ENCODE measurements at regions not wholly inside any gene's neighbourhood (a gene's known extent, or its start where the extent isn't known, plus 50 kb on each side); places are given as distances from the start of the nearest gene placed in this dataset.

DNA sequence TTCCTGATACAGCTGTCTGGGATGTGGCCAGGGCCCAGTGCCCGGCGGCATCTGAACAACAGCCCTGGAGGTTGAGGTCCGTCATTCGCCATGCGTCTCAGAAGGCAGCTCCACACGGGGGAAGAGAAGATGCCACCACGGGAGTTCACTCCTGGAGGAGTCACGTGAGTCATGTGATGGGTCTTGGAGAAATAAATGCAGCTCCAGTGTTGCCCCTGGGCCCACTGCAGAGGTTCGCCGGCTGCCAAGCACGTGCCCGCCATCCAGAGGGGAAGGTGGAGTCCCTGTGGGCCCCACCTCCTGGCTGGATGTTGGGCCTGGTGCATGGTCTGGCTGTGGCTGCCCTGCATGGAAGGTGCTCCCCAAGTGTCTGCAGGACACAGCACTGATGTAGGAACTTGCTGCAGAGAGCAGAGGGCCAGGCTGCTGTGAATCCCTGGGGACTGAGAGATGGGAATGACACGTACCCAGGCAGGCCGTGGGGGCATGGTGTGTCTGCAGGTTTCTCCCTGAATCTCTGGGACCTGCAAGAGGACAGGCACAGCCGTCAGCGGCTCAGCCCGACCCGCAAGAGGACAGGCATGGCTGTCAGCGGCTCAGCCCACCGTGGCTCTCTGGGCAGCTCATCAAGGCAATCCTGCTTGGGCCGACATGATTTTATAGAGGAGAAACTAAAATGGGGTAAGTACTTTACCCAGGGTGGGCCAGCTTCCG lies 418.3 kb upstream of the IRX4 start:
- FAIRE-seq, result no peak
- H4K91ac ChIP-seq (replicated peaks; ENCODE audit: insufficient read length, low read length), result peak overlapping the region; percentile 46
- no peak overlapping the region for H2AFZ ChIP-seq (ENCODE audit: low read length)
- no peak overlapping the region for H3K4me3 ChIP-seq (ENCODE audit: extremely low read depth in 1 of 4, insufficient read depth in 2 of 4, low read depth in 3 of 4, low read length in 4 of 4)
- H4K20me1 ChIP-seq (replicated peaks in 1 of 2; ENCODE audit: control insufficient read depth in 1 of 2, insufficient read depth in 2 of 2, low read length in 2 of 2), result no peaks in the 10 kb centered on the region
- 88% methylated on average over 17 of the region's 22 CpGs; no CpG with 5 or more reads in 1 of the 2 experiments for WGBS, 2 experiments (ENCODE audit: extremely low coverage in 1 of 2, insufficient coverage in 1 of 2, insufficient read length in 1 of 2, insufficient replicate concordance in 2 of 2, low coverage in 1 of 2, low lambda C conversion rate in 2 of 2, missing lambda C conversion rate in 1 of 2)
- H3K23ac ChIP-seq (ENCODE audit: insufficient read length), result no peak overlapping the region
- H3K9ac ChIP-seq (replicated peaks in 1 of 4; ENCODE audit: extremely low read depth in 1 of 4, low read depth in 3 of 4, low read length in 3 of 4), result no peak overlapping the region
- no peak overlapping the region for H2BK15ac ChIP-seq (ENCODE audit: low read length)
- CTCF ChIA-PET (ENCODE audit: partially characterized antibody), result interaction anchor here (1.0 to 2.2 kb wide), 2 partner anchors 10 to 17 kb away, joined by 3 to 9 read pairs; no protein-coding TSS in a partner anchor
- POLR2A ChIA-PET (ENCODE audit: partially characterized antibody), result no interaction called here
- no peaks in the 10 kb centered on the region; the same call in 1 of the 2 replicates for H3K79me1 ChIP-seq (ENCODE audit: low read depth, low read length)
- H3K27ac ChIP-seq (ENCODE audit: low read depth, low read length), result no peak overlapping the region
- H4K8ac ChIP-seq (ENCODE audit: extremely low read depth, insufficient read depth, low read length), result no peak overlapping the region; the same call in 1 of the 2 replicates
- no peak overlapping the region for H2AK5ac ChIP-seq (ENCODE audit: low read depth, low read length)
- no peak overlapping the region for H3K56ac ChIP-seq (replicated peaks; ENCODE audit: insufficient read length, low read depth, low read length)
- no peaks in the 10 kb centered on the region for H3K79me2 ChIP-seq (ENCODE audit: control insufficient read depth in 1 of 2, insufficient read depth in 2 of 2, low read length in 2 of 2)
- no peak overlapping the region for H3K4me2 ChIP-seq (ENCODE audit: insufficient read depth in 1 of 2, low read depth in 2 of 2, low read length in 2 of 2)
- H3K23me2 ChIP-seq (ENCODE audit: low read depth, low read length), result no peaks in the 10 kb centered on the region
- H4K5ac ChIP-seq (ENCODE audit: insufficient read length, low read depth, low read length), result no peak overlapping the region
- no peak overlapping the region; the same call in 1 of the 2 replicates for H2BK12ac ChIP-seq (ENCODE audit: low read depth, low read length)
- H3K4me1 ChIP-seq (replicated peaks in 1 of 4; ENCODE audit: control insufficient read depth in 3 of 4, insufficient read depth in 4 of 4, low read length in 3 of 4), result peaks cover 0 to 7% (median 2%) of the 10 kb centered on the region in 4 experiments; a peak in 4 of 7 replicates
- no peak overlapping the region for H3K18ac ChIP-seq (ENCODE audit: extremely low read depth, low read length)
- no peak overlapping the region for H2BK120ac ChIP-seq (replicated peaks; ENCODE audit: low read depth, low read length)
- no peak overlapping the region for H2BK20ac ChIP-seq (ENCODE audit: low read length)
- no peak overlapping the region for H2BK5ac ChIP-seq (ENCODE audit: low read depth, low read length)
- no peak for DNase-seq (ENCODE audit: low read depth in 1 of 2, low spot score in 2 of 2)
- no peaks in the 10 kb centered on the region for H3K9me3 ChIP-seq (ENCODE audit: insufficient read depth in 2 of 2, low read depth in 1 of 2, low read length in 1 of 2)
- H3K14ac ChIP-seq (ENCODE audit: insufficient read length), result no peak overlapping the region
- no peaks in the 10 kb centered on the region for H3K36me3 ChIP-seq (ENCODE audit: control insufficient read depth in 2 of 4, insufficient read depth in 4 of 4, low read length in 3 of 4)
- no peak overlapping the region for H3K4ac ChIP-seq (replicated peaks; ENCODE audit: insufficient read length, low read depth, low read length)
- no peaks in the 10 kb centered on the region for H3K27me3 ChIP-seq (replicated peaks in 1 of 4; ENCODE audit: control insufficient read depth in 3 of 4, extremely low read depth in 1 of 4, insufficient read depth in 3 of 4, low read length in 3 of 4)
- TF ChIP-seq SIRT6 (IDR thresholded peaks at IDR 0.05; ENCODE audit: low read length), result no peak
- no peak for TF ChIP-seq SP1 (IDR thresholded peaks at IDR 0.05; ENCODE audit: low read depth, low read length)
- no peak for TF ChIP-seq RAD21 (IDR thresholded peaks at IDR 0.05 in 1 of 2, conservative IDR thresholded peaks at IDR 0.05 in 1 of 2; ENCODE audit: low read depth in 2 of 2, low read length in 2 of 2)
- TF ChIP-seq RNF2 (IDR thresholded peaks at IDR 0.05; ENCODE audit: borderline replicate concordance, low read depth, low read length, missing control alignments, poor library complexity, severe bottlenecking), result no peak
- no peak for TF ChIP-seq GABPA (IDR thresholded peaks at IDR 0.05; ENCODE audit: borderline replicate concordance, insufficient read depth, low read length)
- TF ChIP-seq KDM1A (IDR thresholded peaks at IDR 0.05; ENCODE audit: borderline replicate concordance, low read length), result no peak
- TF ChIP-seq CEBPB (IDR thresholded peaks at IDR 0.05; ENCODE audit: low read depth, low read length), result no peak
- TF ChIP-seq NRF1 (IDR thresholded peaks at IDR 0.05; ENCODE audit: low read depth, low read length), result no peak
- TF ChIP-seq NANOG (IDR thresholded peaks at IDR 0.05; ENCODE audit: insufficient read depth, low read depth, low read length, poor library complexity, severe bottlenecking), result no peak
- no peak for TF ChIP-seq EGR1 (IDR thresholded peaks at IDR 0.05; ENCODE audit: borderline replicate concordance, low read depth, low read length)
- TF ChIP-seq SUZ12 (IDR thresholded peaks at IDR 0.05; ENCODE audit: low read length), result no peak
- TF ChIP-seq BACH1 (IDR thresholded peaks at IDR 0.05; ENCODE audit: low read length), result no peak
- no peak for TF ChIP-seq POLR2AphosphoS5 (IDR thresholded peaks at IDR 0.05; ENCODE audit: low read depth, low read length)
- no peak for TF ChIP-seq SP2 (IDR thresholded peaks at IDR 0.05; ENCODE audit: low read length)

All from H1 (cell line).